Hindlimb muscle (tissue), 1 donor: ENCODE measurements at regions not wholly inside any gene's neighbourhood (a gene's known extent, or its start where the extent isn't known, plus 50 kb on each side); places are given as distances from the start of the nearest gene placed in this dataset.

Source experiments
- DNase-seq: peaks from one replicate; pipeline ENCODE4 v3.0.0-alpha.2; 2013

GRCh38 chr7:80403686-80404241, 108.1 kb downstream of the GNAT3 start:
- DNase-seq, result no peak

GRCh38 chr7:80401708-80402107, 110.2 kb downstream of the GNAT3 start:
- no peak for DNase-seq

- DNase-seq, result no peak
Measured at GRCh38 chr7:80393786-80394185, 118.1 kb downstream of the GNAT3 start.

- DNase-seq, result no peak
Measured at GRCh38 chr7:80392229-80393169, 119.4 kb downstream of the GNAT3 start.

- DNase-seq, result no peak
Measured at GRCh38 chr7:80387634-80388193, 124.2 kb downstream of the GNAT3 start.

GRCh38 chr7:80386686-80387085, 125.2 kb downstream of the GNAT3 start:
- no peak for DNase-seq

- no peak for DNase-seq
Measured at GRCh38 chr7:80385508-80385907, 126.4 kb downstream of the GNAT3 start.

GRCh38 chr7:80380957-80381356, 130.9 kb downstream of the GNAT3 start:
- no peak for DNase-seq

GRCh38 chr7:80379034-80379982, 132.6 kb downstream of the GNAT3 start:
- no peak for DNase-seq

GRCh38 chr7:80374321-80374720, 137.5 kb downstream of the GNAT3 start:
- no peak for DNase-seq

GRCh38 chr7:80373429-80374032, 138.3 kb downstream of the GNAT3 start:
- DNase-seq, result no peak

- DNase-seq, result no peak
Measured at GRCh38 chr7:80372415-80372814, 139.4 kb downstream of the GNAT3 start.

- DNase-seq, result no peak
Measured at GRCh38 chr7:80370587-80370986, 141.3 kb downstream of the GNAT3 start.

GRCh38 chr7:80369321-80369720, 142.5 kb downstream of the GNAT3 start:
- DNase-seq, result no peak

- DNase-seq, result no peak
Measured at GRCh38 chr7:80362677-80363076, 149.2 kb downstream of the GNAT3 start.

- no peak for DNase-seq
Measured at GRCh38 chr7:80362010-80362618, 149.8 kb downstream of the GNAT3 start.

- DNase-seq, result no peak
Measured at GRCh38 chr7:80359476-80359875, 152.4 kb downstream of the GNAT3 start.

GRCh38 chr7:80359029-80359428, 152.8 kb downstream of the GNAT3 start:
- no peak for DNase-seq

GRCh38 chr7:80357530-80357929, 154.3 kb downstream of the GNAT3 start:
- no peak for DNase-seq

GRCh38 chr7:80350430-80350829, 161.4 kb downstream of the GNAT3 start:
- no peak for DNase-seq

- no peak for DNase-seq
Measured at GRCh38 chr7:80348223-80348622, 163.6 kb downstream of the GNAT3 start.

GRCh38 chr7:80347173-80347572, 164.7 kb downstream of the GNAT3 start:
- DNase-seq, result no peak
